ENCODE measurements at regions not wholly inside any gene's neighbourhood (a gene's known extent, or its start where the extent isn't known, plus 50 kb on each side); places are given as distances from the start of the nearest gene placed in this dataset.

DNA sequence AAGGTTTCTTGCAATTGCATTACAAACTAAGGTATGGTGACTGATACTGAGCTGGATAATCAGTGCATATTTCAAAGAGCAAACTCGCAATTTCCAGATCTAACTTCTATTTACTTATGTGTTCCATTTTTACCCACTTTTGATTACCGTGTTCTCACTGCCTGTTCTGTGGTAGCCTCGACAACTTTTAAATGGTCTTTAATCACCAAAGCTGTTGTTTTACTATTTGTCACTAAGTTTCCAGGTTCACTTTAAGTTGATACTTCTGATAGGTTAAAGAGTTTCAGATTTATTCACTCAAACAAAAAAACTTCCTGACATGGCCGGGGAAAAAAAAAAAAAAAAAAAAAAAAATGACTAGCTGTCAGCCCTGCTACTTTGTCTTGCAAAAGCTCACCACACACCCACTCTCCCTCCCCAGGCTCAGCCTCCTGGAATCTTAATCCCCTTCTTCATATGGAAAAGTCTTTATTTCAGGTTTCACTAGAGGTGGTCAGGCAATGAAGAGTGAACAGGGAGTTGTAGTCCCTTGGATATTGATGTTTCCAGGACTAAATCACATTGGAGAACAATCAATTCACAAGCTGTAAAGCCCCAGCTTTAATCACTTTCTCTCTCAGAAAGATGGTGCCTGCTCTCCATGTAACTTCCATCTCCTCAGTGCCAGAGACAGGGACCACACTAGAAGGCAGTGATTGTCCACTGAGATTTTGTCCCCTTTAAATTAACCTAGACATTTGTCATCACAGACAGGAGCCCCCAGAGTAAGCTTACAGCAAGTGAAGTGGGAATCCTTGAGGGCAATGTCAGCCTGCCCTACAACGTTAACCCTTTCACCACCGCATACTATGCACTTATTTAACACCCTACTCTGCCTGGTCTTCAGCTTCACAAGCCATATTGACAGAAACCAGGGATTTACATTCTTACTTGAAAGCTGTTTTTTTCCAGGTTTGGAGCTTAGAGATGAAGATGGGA is 749.1 kb upstream of the SORCS1 start:
- H2BK5ac ChIP-seq (ENCODE audit: low read depth, low read length), result peak overlapping the region; percentile 55; the same call in 1 of the 2 replicates
- H2AFZ ChIP-seq (ENCODE audit: low read length), result peak overlapping the region; percentile 58; the same call in 1 of the 2 replicates
- H3K23me2 ChIP-seq (ENCODE audit: low read depth, low read length), result peaks cover 7% of the 10 kb centered on the region
- POLR2A ChIA-PET (ENCODE audit: partially characterized antibody), result interaction anchor here (0.6 to 1.5 kb wide), 4 partner anchors 9 to 1115 kb away, joined by 3 to 4 read pairs (median 4); no protein-coding TSS in a partner anchor
- no peak overlapping the region for H2BK15ac ChIP-seq (ENCODE audit: low read length)
- no peak overlapping the region for H3K23ac ChIP-seq (ENCODE audit: insufficient read length)
- CTCF ChIA-PET (ENCODE audit: partially characterized antibody), result interaction anchor here (0.5 to 1.9 kb wide), 8 partner anchors 9 to 501 kb away, joined by 3 to 7 read pairs (median 3); no protein-coding TSS in a partner anchor
- peak overlapping the region; percentile 52; the same call in 1 of the 2 replicates for H2BK12ac ChIP-seq (ENCODE audit: low read depth, low read length)
- peak overlapping the region; percentile 78 for H4K91ac ChIP-seq (replicated peaks; ENCODE audit: insufficient read length, low read length)
- H3K79me1 ChIP-seq (ENCODE audit: low read depth, low read length), result no peaks in the 10 kb centered on the region
- H3K9ac ChIP-seq (replicated peaks in 1 of 4; ENCODE audit: extremely low read depth in 1 of 4, low read depth in 3 of 4, low read length in 3 of 4), result peak overlapping the region in 1 of 4 experiments; percentile 1; a peak in 3 of 7 replicates
- no peaks in the 10 kb centered on the region for H4K20me1 ChIP-seq (replicated peaks in 1 of 2; ENCODE audit: control insufficient read depth in 1 of 2, insufficient read depth in 2 of 2, low read length in 2 of 2)
- H3K27ac ChIP-seq (ENCODE audit: low read depth, low read length), result peak overlapping the region; percentile 69
- peak overlapping the region; percentile 81 to 90 (median 85) for H3K4me3 ChIP-seq (ENCODE audit: extremely low read depth in 1 of 4, insufficient read depth in 2 of 4, low read depth in 3 of 4, low read length in 4 of 4)
- no peaks in the 10 kb centered on the region for H3K9me3 ChIP-seq (ENCODE audit: insufficient read depth in 2 of 2, low read depth in 1 of 2, low read length in 1 of 2)
- H3K4me2 ChIP-seq (ENCODE audit: insufficient read depth in 1 of 2, low read depth in 2 of 2, low read length in 2 of 2), result peak overlapping the region; percentile 86 to 99
- no peak overlapping the region for H3K4ac ChIP-seq (replicated peaks; ENCODE audit: insufficient read length, low read depth, low read length)
- no peak overlapping the region for H4K8ac ChIP-seq (ENCODE audit: extremely low read depth, insufficient read depth, low read length)
- peaks cover 0 to 46% (median 25%) of the 10 kb centered on the region in 4 experiments; a peak in 5 of 7 replicates for H3K4me1 ChIP-seq (replicated peaks in 1 of 4; ENCODE audit: control insufficient read depth in 3 of 4, insufficient read depth in 4 of 4, low read length in 3 of 4)
- H2BK120ac ChIP-seq (replicated peaks; ENCODE audit: low read depth, low read length), result peak overlapping the region; percentile 38
- DNase-seq (ENCODE audit: low read depth in 1 of 2, low spot score in 2 of 2) (peak in 1 of 2 experiments; percentile 51), FAIRE-seq (peak; percentile 24)
- no peak overlapping the region for H3K56ac ChIP-seq (replicated peaks; ENCODE audit: insufficient read length, low read depth, low read length)
- no peak overlapping the region for H2BK20ac ChIP-seq (ENCODE audit: low read length)
- peak overlapping the region; percentile 2 for H3K14ac ChIP-seq (ENCODE audit: insufficient read length)
- 16% methylated on average over 6 of the region's 6 CpGs; no CpG with 5 or more reads in 1 of the 2 experiments for WGBS, 2 experiments (ENCODE audit: extremely low coverage in 1 of 2, insufficient coverage in 1 of 2, insufficient read length in 1 of 2, insufficient replicate concordance in 2 of 2, low coverage in 1 of 2, low lambda C conversion rate in 2 of 2, missing lambda C conversion rate in 1 of 2)
- peak overlapping the region; percentile 89; the same call in 1 of the 2 replicates for H3K18ac ChIP-seq (ENCODE audit: extremely low read depth, low read length)
- no peaks in the 10 kb centered on the region for H3K36me3 ChIP-seq (ENCODE audit: control insufficient read depth in 2 of 4, insufficient read depth in 4 of 4, low read length in 3 of 4)
- H4K5ac ChIP-seq (ENCODE audit: insufficient read length, low read depth, low read length), result peak overlapping the region; percentile 88
- H3K79me2 ChIP-seq (ENCODE audit: control insufficient read depth in 1 of 2, insufficient read depth in 2 of 2, low read length in 2 of 2), result no peaks in the 10 kb centered on the region; a peak in 1 of 4 replicates
- no peak overlapping the region for H2AK5ac ChIP-seq (ENCODE audit: low read depth, low read length)
- H3K27me3 ChIP-seq (replicated peaks in 1 of 4; ENCODE audit: control insufficient read depth in 3 of 4, extremely low read depth in 1 of 4, insufficient read depth in 3 of 4, low read length in 3 of 4), result no peaks in the 10 kb centered on the region
- no peak for TF ChIP-seq POLR2A (IDR thresholded peaks at IDR 0.05; ENCODE audit: control extremely low read depth in 1 of 2, low read depth in 2 of 2, low read length in 2 of 2)
- TF ChIP-seq EGR1 (IDR thresholded peaks at IDR 0.05; ENCODE audit: borderline replicate concordance, low read depth, low read length), result peak; percentile 45; the same call in 1 of the 2 replicates
- TF ChIP-seq TEAD4 (IDR thresholded peaks at IDR 0.05; ENCODE audit: low read depth, low read length), result peak; percentile 82
- no peak for TF ChIP-seq POU5F1 (IDR thresholded peaks at IDR 0.05; ENCODE audit: low read depth, low read length)
- TF ChIP-seq SP1 (IDR thresholded peaks at IDR 0.05; ENCODE audit: low read depth, low read length), result 0 out of 2 replicates have a peak, but pooled peaks have one; percentile 11
- no peak for TF ChIP-seq SAP30 (IDR thresholded peaks at IDR 0.05; ENCODE audit: insufficient read depth, insufficient replicate concordance, low read length)
- no peak for TF ChIP-seq MAFK (IDR thresholded peaks at IDR 0.05; ENCODE audit: low read depth, low read length)
- peak in 1 of 2 experiments; percentile 73; a peak in 1 of 4 replicates for TF ChIP-seq HDAC2 (IDR thresholded peaks at IDR 0.05; ENCODE audit: borderline replicate concordance in 1 of 2, low read depth in 2 of 2, low read length in 2 of 2)
- no peak for TF ChIP-seq SP4 (IDR thresholded peaks at IDR 0.05; ENCODE audit: low read length)
- TF ChIP-seq SIRT6 (IDR thresholded peaks at IDR 0.05; ENCODE audit: low read length), result no peak
- no peak for TF ChIP-seq CHD1 (IDR thresholded peaks at IDR 0.05; ENCODE audit: low read depth, low read length)
- no peak for TF ChIP-seq FOSL1 (IDR thresholded peaks at IDR 0.05; ENCODE audit: insufficient read depth, low read depth, low read length)
